NCI-H2107 treated with DMSO at 0.1 percent for 48 hours (cell line): ENCODE measurements at regions not wholly inside any gene's neighbourhood (a gene's known extent, or its start where the extent isn't known, plus 50 kb on each side); places are given as distances from the start of the nearest gene placed in this dataset.
"Not testable (repeated sequence)": the region's sequence is repeated elsewhere in the genome, so short reads cannot be mapped to it uniquely, and the experiment has no call there.

Source experiments
- DNase-seq: peaks from one replicate; lab custom pipeline; 2025; ENCODE audit not compliant: unreplicated experiment; lab: John Stamatoyannopoulos, UW

GRCh38 chr18:55982992-55983391 lies 395.0 kb upstream of the TCF4 start:
- no peak for DNase-seq

GRCh38 chr18:55981712-55982475 lies 393.9 kb upstream of the TCF4 start:
- no peak for DNase-seq

- DNase-seq: no peak
Measured at GRCh38 chr18:55974521-55974920, 386.5 kb upstream of the TCF4 start.

- DNase-seq: no peak
Measured at GRCh38 chr18:55968550-55968949, 380.6 kb upstream of the TCF4 start.

- no peak for DNase-seq
Measured at GRCh38 chr18:55967019-55967418, 379.0 kb upstream of the TCF4 start.

GRCh38 chr18:55964171-55964570 lies 376.2 kb upstream of the TCF4 start:
- DNase-seq: no peak

GRCh38 chr18:55953326-55953725 lies 365.3 kb upstream of the TCF4 start:
- DNase-seq: no peak

GRCh38 chr18:55951738-55952137 lies 363.7 kb upstream of the TCF4 start:
- DNase-seq: not testable (repeated sequence)

GRCh38 chr18:55950379-55951166 lies 362.6 kb upstream of the TCF4 start:
- DNase-seq: no peak

GRCh38 chr18:55934821-55935220 lies 346.8 kb upstream of the TCF4 start:
- no peak for DNase-seq

- DNase-seq: no peak
Measured at GRCh38 chr18:55932675-55933074, 344.7 kb upstream of the TCF4 start.

- DNase-seq: no peak
Measured at GRCh38 chr18:55927831-55928230, 339.8 kb upstream of the TCF4 start.

- DNase-seq: no peak
Measured at GRCh38 chr18:55925772-55926171, 337.8 kb upstream of the TCF4 start.

GRCh38 chr18:55920063-55920462 lies 332.1 kb upstream of the TCF4 start:
- no peak for DNase-seq

- no peak for DNase-seq
Measured at GRCh38 chr18:55918444-55918843, 330.5 kb upstream of the TCF4 start.

GRCh38 chr18:55912919-55913318 lies 324.9 kb upstream of the TCF4 start:
- DNase-seq: no peak

- no peak for DNase-seq
Measured at GRCh38 chr18:55912071-55912470, 324.1 kb upstream of the TCF4 start.

GRCh38 chr18:55910296-55910695 lies 322.3 kb upstream of the TCF4 start:
- no peak for DNase-seq

GRCh38 chr18:55908901-55909366 lies 320.9 kb upstream of the TCF4 start:
- no peak for DNase-seq

GRCh38 chr18:55907453-55908175 lies 319.6 kb upstream of the TCF4 start:
- no peak for DNase-seq

- DNase-seq: no peak
Measured at GRCh38 chr18:55906536-55906935, 318.5 kb upstream of the TCF4 start.

GRCh38 chr18:55903911-55904310 lies 315.9 kb upstream of the TCF4 start:
- DNase-seq: no peak
